GM21423 (cell line): ENCODE measurements at regions not wholly inside any gene's neighbourhood (a gene's known extent, or its start where the extent isn't known, plus 50 kb on each side); places are given as distances from the start of the nearest gene placed in this dataset.

Experiments used
- ATAC-seq: cut with Tn5 transposase; IDR thresholded peaks from one replicate; pipeline ENCODE4 v1.9.1; 2021; ENCODE audit warnings: mild to moderate bottlenecking, moderate library complexity; ENCODE audit not compliant: unreplicated experiment

GRCh38 chr1:55506740-55507577, 291.8 kb upstream of the USP24 start:
- no peak for ATAC-seq

- no peak for ATAC-seq
These were observed 290.2 kb upstream of the USP24 start for GRCh38 chr1:55505326-55505725.

- no peak for ATAC-seq
These were observed 289.2 kb upstream of the USP24 start for GRCh38 chr1:55504306-55504731.

GRCh38 chr1:55503663-55504305, 288.6 kb upstream of the USP24 start:
- no peak for ATAC-seq

GRCh38 chr1:55500601-55501000, 285.4 kb upstream of the USP24 start:
- no peak for ATAC-seq

- ATAC-seq: no peak
These were observed 275.4 kb upstream of the USP24 start for GRCh38 chr1:55490547-55490946.

- ATAC-seq: no peak
These were observed 269.0 kb upstream of the USP24 start for GRCh38 chr1:55484173-55484572.

- no peak for ATAC-seq
These were observed 268.4 kb upstream of the USP24 start for GRCh38 chr1:55483523-55483922.

GRCh38 chr1:55481634-55482033, 266.5 kb upstream of the USP24 start:
- ATAC-seq: no peak

- no peak for ATAC-seq
These were observed 265.0 kb upstream of the USP24 start for GRCh38 chr1:55480029-55480795.

- no peak for ATAC-seq
These were observed 263.6 kb upstream of the USP24 start for GRCh38 chr1:55478742-55479141.

- no peak for ATAC-seq
These were observed 262.8 kb upstream of the USP24 start for GRCh38 chr1:55477953-55478352.

- ATAC-seq: no peak
These were observed 261.4 kb upstream of the USP24 start for GRCh38 chr1:55476445-55477015.

GRCh38 chr1:55474168-55474786, 259.1 kb upstream of the USP24 start:
- ATAC-seq: no peak

GRCh38 chr1:55473661-55474060, 258.5 kb upstream of the USP24 start:
- ATAC-seq: no peak

- ATAC-seq: no peak
These were observed 257.6 kb upstream of the USP24 start for GRCh38 chr1:55472784-55473183.

- no peak for ATAC-seq
These were observed 257.0 kb upstream of the USP24 start for GRCh38 chr1:55472115-55472514.

- no peak for ATAC-seq
These were observed 253.1 kb upstream of the USP24 start for GRCh38 chr1:55468142-55468795.

GRCh38 chr1:55466921-55467320, 251.8 kb upstream of the USP24 start:
- ATAC-seq: no peak

- ATAC-seq: no peak
These were observed 251.2 kb upstream of the USP24 start for GRCh38 chr1:55466373-55466772.
